ENCODE measurements at regions not wholly inside any gene's neighbourhood (a gene's known extent, or its start where the extent isn't known, plus 50 kb on each side); places are given as distances from the start of the nearest gene placed in this dataset.

DNA sequence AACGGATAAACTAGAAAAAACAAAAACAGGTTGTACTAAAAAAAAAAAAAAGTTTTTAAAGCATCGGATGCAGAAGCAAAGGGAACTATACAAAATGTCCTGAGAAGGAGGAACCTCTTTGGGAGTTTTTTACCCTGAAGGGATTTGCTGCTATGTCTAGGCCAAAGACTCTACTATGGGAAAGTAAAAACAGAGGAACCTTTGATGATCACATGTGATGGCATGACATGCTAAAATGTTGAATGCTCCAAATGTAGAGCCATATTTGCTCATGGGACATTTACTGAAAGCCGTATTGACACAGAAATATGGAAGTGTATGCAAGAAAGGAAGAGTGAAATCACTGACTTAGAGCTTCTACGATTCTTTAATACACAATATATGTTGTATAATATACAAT, 992.0 kb upstream of the ZEB2 start:
- Mint-ChIP-seq H3K36me3 (ENCODE audit: unreplicated experiment) (no peaks in the 10 kb centered on the region), H3K9me3 (ENCODE audit: unreplicated experiment) (peaks cover 5% of the 10 kb centered on the region), H3K4me1 (ENCODE audit: unreplicated experiment) (no peaks in the 10 kb centered on the region), H3K27me3 (ENCODE audit: unreplicated experiment) (no peaks in the 10 kb centered on the region), H3K27ac (ENCODE audit: unreplicated experiment) (no peak overlapping the region), H3K4me3 (ENCODE audit: unreplicated experiment) (no peak overlapping the region)
- DNase-seq (ENCODE audit: extremely low spot score, unreplicated experiment): no peak
- no peak for TF ChIP-seq CTCF (IDR thresholded peaks at IDR 0.05)

- no peak overlapping the region for H3K4me3 Mint-ChIP-seq (ENCODE audit: unreplicated experiment)
- DNase-seq (ENCODE audit: extremely low spot score, unreplicated experiment): no peak
- no peaks in the 10 kb centered on the region for H3K4me1 Mint-ChIP-seq (ENCODE audit: unreplicated experiment)
- no peak overlapping the region for H3K27ac Mint-ChIP-seq (ENCODE audit: unreplicated experiment)
- no peak for TF ChIP-seq CTCF (IDR thresholded peaks at IDR 0.05)
- no peaks in the 10 kb centered on the region for H3K36me3 Mint-ChIP-seq (ENCODE audit: unreplicated experiment)
- H3K27me3 Mint-ChIP-seq (ENCODE audit: unreplicated experiment): no peaks in the 10 kb centered on the region
- H3K9me3 Mint-ChIP-seq (ENCODE audit: unreplicated experiment): peaks cover 4% of the 10 kb centered on the region
Measured at GRCh38 chr2:145503511-145503910, 983.6 kb upstream of the ZEB2 start.

DNA sequence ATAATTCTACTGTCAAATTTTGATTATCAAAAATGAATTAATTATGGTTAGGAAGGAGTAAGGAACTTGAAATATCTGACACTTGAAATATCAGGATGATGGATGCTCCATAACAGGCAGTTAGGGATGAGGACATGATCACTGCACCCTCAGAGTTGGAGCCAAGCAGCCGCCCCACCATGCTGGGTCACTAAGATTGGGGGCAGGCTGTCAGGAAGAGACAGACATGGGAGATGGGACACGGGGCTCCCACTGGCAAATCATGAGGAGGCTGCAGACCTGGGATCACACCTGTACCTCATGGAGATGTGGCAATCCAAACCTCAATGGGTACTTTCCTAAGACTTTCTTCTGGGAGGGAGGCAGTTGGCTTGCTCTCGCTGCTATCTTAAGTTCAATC, 982.0 kb upstream of the ZEB2 start:
- DNase-seq (ENCODE audit: extremely low spot score, unreplicated experiment): no peak
- Mint-ChIP-seq H3K27me3 (ENCODE audit: unreplicated experiment) (no peaks in the 10 kb centered on the region), H3K27ac (ENCODE audit: unreplicated experiment) (no peak overlapping the region), H3K36me3 (ENCODE audit: unreplicated experiment) (no peaks in the 10 kb centered on the region), H3K4me3 (ENCODE audit: unreplicated experiment) (no peak overlapping the region), H3K4me1 (ENCODE audit: unreplicated experiment) (no peaks in the 10 kb centered on the region), H3K9me3 (ENCODE audit: unreplicated experiment) (no peaks in the 10 kb centered on the region)
- no peak for TF ChIP-seq CTCF (IDR thresholded peaks at IDR 0.05)

- Mint-ChIP-seq H3K27ac (ENCODE audit: unreplicated experiment) (no peak overlapping the region), H3K9me3 (ENCODE audit: unreplicated experiment) (peaks cover 18% of the 10 kb centered on the region), H3K4me3 (ENCODE audit: unreplicated experiment) (no peak overlapping the region), H3K36me3 (ENCODE audit: unreplicated experiment) (peaks cover 2% of the 10 kb centered on the region), H3K4me1 (ENCODE audit: unreplicated experiment) (no peaks in the 10 kb centered on the region), H3K27me3 (ENCODE audit: unreplicated experiment) (no peaks in the 10 kb centered on the region)
- DNase-seq (ENCODE audit: extremely low spot score, unreplicated experiment): no peak
- no peak for TF ChIP-seq CTCF (IDR thresholded peaks at IDR 0.05)
Measured at GRCh38 chr2:145495590-145495989, 975.7 kb upstream of the ZEB2 start.

GRCh38 chr2:145494441-145494840, 974.5 kb upstream of the ZEB2 start:
- TF ChIP-seq CTCF (IDR thresholded peaks at IDR 0.05): no peak
- H3K9me3 Mint-ChIP-seq (ENCODE audit: unreplicated experiment): peaks cover 18% of the 10 kb centered on the region
- no peak for DNase-seq (ENCODE audit: extremely low spot score, unreplicated experiment)
- no peaks in the 10 kb centered on the region for H3K27me3 Mint-ChIP-seq (ENCODE audit: unreplicated experiment)
- H3K36me3 Mint-ChIP-seq (ENCODE audit: unreplicated experiment): peaks cover 2% of the 10 kb centered on the region
- H3K4me3 Mint-ChIP-seq (ENCODE audit: unreplicated experiment): no peak overlapping the region
- no peaks in the 10 kb centered on the region for H3K4me1 Mint-ChIP-seq (ENCODE audit: unreplicated experiment)
- no peak overlapping the region for H3K27ac Mint-ChIP-seq (ENCODE audit: unreplicated experiment)

All from osteocyte (in vitro differentiated cells).